ENCODE measurements at regions not wholly inside any gene's neighbourhood (a gene's known extent, or its start where the extent isn't known, plus 50 kb on each side); places are given as distances from the start of the nearest gene placed in this dataset.
A peak's percentile ranks its signal among the peaks of the same experiment; 100 is the strongest.

DNA sequence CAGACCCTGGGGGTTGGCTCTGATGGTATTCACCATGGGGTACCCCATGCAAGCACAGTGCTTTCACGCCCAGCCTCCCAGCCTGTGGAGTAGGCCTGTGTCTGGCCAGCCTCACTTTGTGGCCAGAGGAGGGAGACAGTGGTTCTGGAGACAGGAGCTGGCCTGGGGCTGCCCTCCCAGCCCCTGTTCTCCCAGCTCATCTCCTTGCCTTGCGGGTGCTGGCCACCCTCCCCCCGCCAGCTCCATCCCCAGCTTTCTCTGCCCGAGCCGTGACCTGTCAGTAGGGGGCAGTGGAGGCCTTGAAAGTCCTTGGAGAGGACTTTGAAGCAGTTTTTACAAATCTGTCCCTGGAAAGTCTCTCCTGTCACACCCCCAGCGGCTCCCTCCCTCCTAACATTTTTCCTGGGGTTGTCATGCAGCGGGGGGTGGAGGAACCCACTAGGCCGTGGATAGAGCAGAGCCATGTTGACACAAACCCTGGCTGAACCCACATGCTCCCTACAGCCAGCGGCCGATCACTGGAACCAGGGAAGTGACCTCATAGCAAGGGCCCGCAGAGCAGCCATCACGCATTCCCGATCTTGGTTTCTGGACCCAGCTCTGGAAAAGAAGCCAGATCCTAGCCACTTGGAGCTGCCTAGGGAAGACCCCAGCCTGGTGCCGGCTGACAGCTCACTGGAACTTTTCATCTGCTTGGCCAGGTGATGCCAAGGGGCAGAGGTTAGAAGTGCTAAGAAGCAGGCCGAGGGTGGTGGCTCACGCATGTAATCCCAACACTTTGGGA lies 289.4 kb downstream of the SEC14L1 start:
- Mint-ChIP-seq H3K27me3 (ENCODE audit: low read depth) (no peaks in the 10 kb centered on the region), H3K27ac (no peak overlapping the region), H3K36me3 (no peaks in the 10 kb centered on the region), H3K4me1 (peaks cover 77% of the 10 kb centered on the region), H3K4me3 (no peak overlapping the region), H3K9me3 (no peaks in the 10 kb centered on the region)
- ATAC-seq (peak; percentile 81), DNase-seq (ENCODE audit: low spot score) (peak; percentile 95)
- POLR2A ChIA-PET = interaction anchor here (0.6 to 1.0 kb wide), 6 partner anchors 29 to 83 kb away, joined by 3 to 6 read pairs (median 3); no protein-coding TSS in a partner anchor
- CTCF ChIA-PET = interaction anchor here (0.6 to 3.4 kb wide), 70 partner anchors 9 to 583 kb away, joined by 3 to 93 read pairs (median 6); no protein-coding TSS in a partner anchor
- TF ChIP-seq, protein P1, sequence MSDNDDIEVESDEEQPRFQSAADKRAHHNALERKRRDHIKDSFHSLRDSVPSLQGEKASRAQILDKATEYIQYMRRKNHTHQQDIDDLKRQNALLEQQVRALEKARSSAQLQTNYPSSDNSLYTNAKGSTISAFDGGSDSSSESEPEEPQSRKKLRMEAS (CRISPR knock-in tag; IDR thresholded peaks at IDR 0.05) = peak; percentile 55; the same call in 1 of the 2 replicates
- TF ChIP-seq GTF2I (CRISPR knock-in tag; conservative IDR thresholded peaks at IDR 0.05) = no peak
- TF ChIP-seq, protein P2, sequence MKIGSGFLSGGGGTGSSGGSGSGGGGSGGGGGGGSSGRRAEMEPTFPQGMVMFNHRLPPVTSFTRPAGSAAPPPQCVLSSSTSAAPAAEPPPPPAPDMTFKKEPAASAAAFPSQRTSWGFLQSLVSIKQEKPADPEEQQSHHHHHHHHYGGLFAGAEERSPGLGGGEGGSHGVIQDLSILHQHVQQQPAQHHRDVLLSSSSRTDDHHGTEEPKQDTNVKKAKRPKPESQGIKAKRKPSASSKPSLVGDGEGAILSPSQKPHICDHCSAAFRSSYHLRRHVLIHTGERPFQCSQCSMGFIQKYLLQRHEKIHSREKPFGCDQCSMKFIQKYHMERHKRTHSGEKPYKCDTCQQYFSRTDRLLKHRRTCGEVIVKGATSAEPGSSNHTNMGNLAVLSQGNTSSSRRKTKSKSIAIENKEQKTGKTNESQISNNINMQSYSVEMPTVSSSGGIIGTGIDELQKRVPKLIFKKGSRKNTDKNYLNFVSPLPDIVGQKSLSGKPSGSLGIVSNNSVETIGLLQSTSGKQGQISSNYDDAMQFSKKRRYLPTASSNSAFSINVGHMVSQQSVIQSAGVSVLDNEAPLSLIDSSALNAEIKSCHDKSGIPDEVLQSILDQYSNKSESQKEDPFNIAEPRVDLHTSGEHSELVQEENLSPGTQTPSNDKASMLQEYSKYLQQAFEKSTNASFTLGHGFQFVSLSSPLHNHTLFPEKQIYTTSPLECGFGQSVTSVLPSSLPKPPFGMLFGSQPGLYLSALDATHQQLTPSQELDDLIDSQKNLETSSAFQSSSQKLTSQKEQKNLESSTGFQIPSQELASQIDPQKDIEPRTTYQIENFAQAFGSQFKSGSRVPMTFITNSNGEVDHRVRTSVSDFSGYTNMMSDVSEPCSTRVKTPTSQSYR (CRISPR knock-in tag; IDR thresholded peaks at IDR 0.05) = no peak
- TF ChIP-seq TP53 (CRISPR knock-in tag; IDR thresholded peaks at IDR 0.05) = no peak
- TF ChIP-seq, protein P3, sequence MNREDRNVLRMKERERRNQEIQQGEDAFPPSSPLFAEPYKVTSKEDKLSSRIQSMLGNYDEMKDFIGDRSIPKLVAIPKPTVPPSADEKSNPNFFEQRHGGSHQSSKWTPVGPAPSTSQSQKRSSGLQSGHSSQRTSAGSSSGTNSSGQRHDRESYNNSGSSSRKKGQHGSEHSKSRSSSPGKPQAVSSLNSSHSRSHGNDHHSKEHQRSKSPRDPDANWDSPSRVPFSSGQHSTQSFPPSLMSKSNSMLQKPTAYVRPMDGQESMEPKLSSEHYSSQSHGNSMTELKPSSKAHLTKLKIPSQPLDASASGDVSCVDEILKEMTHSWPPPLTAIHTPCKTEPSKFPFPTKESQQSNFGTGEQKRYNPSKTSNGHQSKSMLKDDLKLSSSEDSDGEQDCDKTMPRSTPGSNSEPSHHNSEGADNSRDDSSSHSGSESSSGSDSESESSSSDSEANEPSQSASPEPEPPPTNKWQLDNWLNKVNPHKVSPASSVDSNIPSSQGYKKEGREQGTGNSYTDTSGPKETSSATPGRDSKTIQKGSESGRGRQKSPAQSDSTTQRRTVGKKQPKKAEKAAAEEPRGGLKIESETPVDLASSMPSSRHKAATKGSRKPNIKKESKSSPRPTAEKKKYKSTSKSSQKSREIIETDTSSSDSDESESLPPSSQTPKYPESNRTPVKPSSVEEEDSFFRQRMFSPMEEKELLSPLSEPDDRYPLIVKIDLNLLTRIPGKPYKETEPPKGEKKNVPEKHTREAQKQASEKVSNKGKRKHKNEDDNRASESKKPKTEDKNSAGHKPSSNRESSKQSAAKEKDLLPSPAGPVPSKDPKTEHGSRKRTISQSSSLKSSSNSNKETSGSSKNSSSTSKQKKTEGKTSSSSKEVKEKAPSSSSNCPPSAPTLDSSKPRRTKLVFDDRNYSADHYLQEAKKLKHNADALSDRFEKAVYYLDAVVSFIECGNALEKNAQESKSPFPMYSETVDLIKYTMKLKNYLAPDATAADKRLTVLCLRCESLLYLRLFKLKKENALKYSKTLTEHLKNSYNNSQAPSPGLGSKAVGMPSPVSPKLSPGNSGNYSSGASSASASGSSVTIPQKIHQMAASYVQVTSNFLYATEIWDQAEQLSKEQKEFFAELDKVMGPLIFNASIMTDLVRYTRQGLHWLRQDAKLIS (CRISPR knock-in tag; IDR thresholded peaks at IDR 0.05; ENCODE audit: borderline replicate concordance) = no peak
- TF ChIP-seq HMGXB4 (CRISPR knock-in tag; IDR thresholded peaks at IDR 0.05) = peak; percentile 33; the same call in 1 of the 2 replicates
- no peak for TF ChIP-seq SP1 (CRISPR knock-in tag; conservative IDR thresholded peaks at IDR 0.05)
- TF ChIP-seq GABPB1 (CRISPR knock-in tag; IDR thresholded peaks at IDR 0.05) = peak; percentile 37; the same call in 1 of the 2 replicates
- TF ChIP-seq, protein P4, sequence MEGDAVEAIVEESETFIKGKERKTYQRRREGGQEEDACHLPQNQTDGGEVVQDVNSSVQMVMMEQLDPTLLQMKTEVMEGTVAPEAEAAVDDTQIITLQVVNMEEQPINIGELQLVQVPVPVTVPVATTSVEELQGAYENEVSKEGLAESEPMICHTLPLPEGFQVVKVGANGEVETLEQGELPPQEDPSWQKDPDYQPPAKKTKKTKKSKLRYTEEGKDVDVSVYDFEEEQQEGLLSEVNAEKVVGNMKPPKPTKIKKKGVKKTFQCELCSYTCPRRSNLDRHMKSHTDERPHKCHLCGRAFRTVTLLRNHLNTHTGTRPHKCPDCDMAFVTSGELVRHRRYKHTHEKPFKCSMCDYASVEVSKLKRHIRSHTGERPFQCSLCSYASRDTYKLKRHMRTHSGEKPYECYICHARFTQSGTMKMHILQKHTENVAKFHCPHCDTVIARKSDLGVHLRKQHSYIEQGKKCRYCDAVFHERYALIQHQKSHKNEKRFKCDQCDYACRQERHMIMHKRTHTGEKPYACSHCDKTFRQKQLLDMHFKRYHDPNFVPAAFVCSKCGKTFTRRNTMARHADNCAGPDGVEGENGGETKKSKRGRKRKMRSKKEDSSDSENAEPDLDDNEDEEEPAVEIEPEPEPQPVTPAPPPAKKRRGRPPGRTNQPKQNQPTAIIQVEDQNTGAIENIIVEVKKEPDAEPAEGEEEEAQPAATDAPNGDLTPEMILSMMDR (IDR thresholded peaks at IDR 0.05) = peak; percentile 67
- TF ChIP-seq, protein P5, sequence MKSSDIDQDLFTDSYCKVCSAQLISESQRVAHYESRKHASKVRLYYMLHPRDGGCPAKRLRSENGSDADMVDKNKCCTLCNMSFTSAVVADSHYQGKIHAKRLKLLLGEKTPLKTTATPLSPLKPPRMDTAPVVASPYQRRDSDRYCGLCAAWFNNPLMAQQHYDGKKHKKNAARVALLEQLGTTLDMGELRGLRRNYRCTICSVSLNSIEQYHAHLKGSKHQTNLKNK (CRISPR knock-in tag; IDR thresholded peaks at IDR 0.05) = no peak
- TF ChIP-seq NFATC4 (CRISPR knock-in tag; IDR thresholded peaks at IDR 0.05) = no peak
- TF ChIP-seq ESRRA (CRISPR knock-in tag; IDR thresholded peaks at IDR 0.05; ENCODE audit: borderline replicate concordance) = no peak
- TF ChIP-seq, protein P6, sequence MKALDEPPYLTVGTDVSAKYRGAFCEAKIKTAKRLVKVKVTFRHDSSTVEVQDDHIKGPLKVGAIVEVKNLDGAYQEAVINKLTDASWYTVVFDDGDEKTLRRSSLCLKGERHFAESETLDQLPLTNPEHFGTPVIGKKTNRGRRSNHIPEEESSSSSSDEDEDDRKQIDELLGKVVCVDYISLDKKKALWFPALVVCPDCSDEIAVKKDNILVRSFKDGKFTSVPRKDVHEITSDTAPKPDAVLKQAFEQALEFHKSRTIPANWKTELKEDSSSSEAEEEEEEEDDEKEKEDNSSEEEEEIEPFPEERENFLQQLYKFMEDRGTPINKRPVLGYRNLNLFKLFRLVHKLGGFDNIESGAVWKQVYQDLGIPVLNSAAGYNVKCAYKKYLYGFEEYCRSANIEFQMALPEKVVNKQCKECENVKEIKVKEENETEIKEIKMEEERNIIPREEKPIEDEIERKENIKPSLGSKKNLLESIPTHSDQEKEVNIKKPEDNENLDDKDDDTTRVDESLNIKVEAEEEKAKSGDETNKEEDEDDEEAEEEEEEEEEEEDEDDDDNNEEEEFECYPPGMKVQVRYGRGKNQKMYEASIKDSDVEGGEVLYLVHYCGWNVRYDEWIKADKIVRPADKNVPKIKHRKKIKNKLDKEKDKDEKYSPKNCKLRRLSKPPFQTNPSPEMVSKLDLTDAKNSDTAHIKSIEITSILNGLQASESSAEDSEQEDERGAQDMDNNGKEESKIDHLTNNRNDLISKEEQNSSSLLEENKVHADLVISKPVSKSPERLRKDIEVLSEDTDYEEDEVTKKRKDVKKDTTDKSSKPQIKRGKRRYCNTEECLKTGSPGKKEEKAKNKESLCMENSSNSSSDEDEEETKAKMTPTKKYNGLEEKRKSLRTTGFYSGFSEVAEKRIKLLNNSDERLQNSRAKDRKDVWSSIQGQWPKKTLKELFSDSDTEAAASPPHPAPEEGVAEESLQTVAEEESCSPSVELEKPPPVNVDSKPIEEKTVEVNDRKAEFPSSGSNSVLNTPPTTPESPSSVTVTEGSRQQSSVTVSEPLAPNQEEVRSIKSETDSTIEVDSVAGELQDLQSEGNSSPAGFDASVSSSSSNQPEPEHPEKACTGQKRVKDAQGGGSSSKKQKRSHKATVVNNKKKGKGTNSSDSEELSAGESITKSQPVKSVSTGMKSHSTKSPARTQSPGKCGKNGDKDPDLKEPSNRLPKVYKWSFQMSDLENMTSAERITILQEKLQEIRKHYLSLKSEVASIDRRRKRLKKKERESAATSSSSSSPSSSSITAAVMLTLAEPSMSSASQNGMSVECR (CRISPR knock-in tag; IDR thresholded peaks at IDR 0.05; ENCODE audit: borderline replicate concordance) = no peak
- no peak for TF ChIP-seq ZSCAN18 (CRISPR knock-in tag; IDR thresholded peaks at IDR 0.05)
- no peak for TF ChIP-seq MXD4 (CRISPR knock-in tag; IDR thresholded peaks at IDR 0.05; ENCODE audit: borderline replicate concordance)
- 0 out of 2 replicates have a peak, but pooled peaks have one; percentile 16 for TF ChIP-seq ZBTB21 (CRISPR knock-in tag; IDR thresholded peaks at IDR 0.05; ENCODE audit: borderline replicate concordance)
- TF ChIP-seq ZNF263 (CRISPR knock-in tag; IDR thresholded peaks at IDR 0.05; ENCODE audit: low read depth) = no peak

All from WTC11 (cell line).